Colonic mucosa (tissue), 4 donors: ENCODE measurements at regions not wholly inside any gene's neighbourhood (a gene's known extent, or its start where the extent isn't known, plus 50 kb on each side); places are given as distances from the start of the nearest gene placed in this dataset.
"Not testable (repeated sequence)": the region's sequence is repeated elsewhere in the genome, so short reads cannot be mapped to it uniquely, and the experiment has no call there.

Source experiments
- DNase-seq: peaks from one replicate; pipeline ENCODE4 v3.0.0-alpha.2; 2020
- H3K27ac ChIP-seq: fragments of 200-600 bp; one replicate; pipeline ENCODE4 v1.8.0; 2021
- H3K27me3 ChIP-seq: fragments of 200-600 bp; one replicate; pipeline ENCODE4 v1.8.0; 2021
- H3K36me3 ChIP-seq: fragments of 200-600 bp; one replicate; pipeline ENCODE4 v1.8.0; 2021
- H3K4me1 ChIP-seq: fragments of 200-600 bp; one replicate; pipeline ENCODE4 v1.8.0; 2021; ENCODE audit warnings: mild to moderate bottlenecking
- H3K4me3 ChIP-seq: fragments of 200-600 bp; one replicate; pipeline ENCODE4 v1.8.0; 2021
- H3K9ac ChIP-seq, 2 donors: one replicate each; pipeline ENCODE4 v1.7.0; 2013; ENCODE audit warnings: control low read depth in 2 of 2, low read depth in 2 of 2, low read length in 2 of 2
- H3K9me3 ChIP-seq: fragments of 200-600 bp; one replicate; pipeline ENCODE4 v1.8.0; 2021
- CTCF ChIP-seq: fragments of 200-600 bp; IDR thresholded peaks from one replicate; pipeline ENCODE4 v1.8.0; 2022; ENCODE audit warnings: antibody characterized with exemption, mild to moderate bottlenecking
- intact Hi-C: fragments of 100-400 bp; cut with DNase I; formaldehyde crosslinking; loops from one replicate; pipeline ENCODE4 v1.14.1; 2022
- donor health status: healthy.
- donor health status: DM: no; HTN: no; CAD: no.
- donor health status: DM: no; HTN: no; CAD: no.

- H3K4me1 ChIP-seq: no peaks in the 10 kb centered on the region
- no peak overlapping the region for H3K9ac ChIP-seq
- TF ChIP-seq CTCF: no peak
- no peak overlapping the region for H3K27ac ChIP-seq
- H3K9me3 ChIP-seq: no peaks in the 10 kb centered on the region
- no peak overlapping the region for H3K4me3 ChIP-seq
- no peaks in the 10 kb centered on the region for H3K36me3 ChIP-seq
- no peak for DNase-seq
- intact Hi-C loops: no loop called here
- no peaks in the 10 kb centered on the region for H3K27me3 ChIP-seq
Observed at GRCh38 chr14:30193101-30193500, 265.5 kb upstream of the PRKD1 start.

- DNase-seq: no peak
- Histone ChIP-seq H3K9me3 (no peaks in the 10 kb centered on the region), H3K4me3 (no peak overlapping the region), H3K27me3 (no peaks in the 10 kb centered on the region), H3K36me3 (no peaks in the 10 kb centered on the region), H3K4me1 (no peaks in the 10 kb centered on the region), H3K27ac (no peak overlapping the region), H3K9ac (no peak overlapping the region)
- intact Hi-C loops: no loop called here
- TF ChIP-seq CTCF: no peak
Observed at GRCh38 chr14:30193845-30194501, 266.3 kb upstream of the PRKD1 start.

GRCh38 chr14:30194741-30195148 lies 267.1 kb upstream of the PRKD1 start:
- no peak for DNase-seq
- TF ChIP-seq CTCF: no peak
- no peaks in the 10 kb centered on the region for H3K27me3 ChIP-seq
- no peak overlapping the region for H3K9ac ChIP-seq
- H3K9me3 ChIP-seq: no peaks in the 10 kb centered on the region
- no peak overlapping the region for H3K27ac ChIP-seq
- intact Hi-C loops: no loop called here
- H3K4me3 ChIP-seq: no peak overlapping the region
- H3K4me1 ChIP-seq: no peaks in the 10 kb centered on the region
- H3K36me3 ChIP-seq: no peaks in the 10 kb centered on the region

GRCh38 chr14:30195941-30196340 lies 268.3 kb upstream of the PRKD1 start:
- H3K9ac ChIP-seq: no peak overlapping the region
- TF ChIP-seq CTCF: no peak
- no peaks in the 10 kb centered on the region for H3K4me1 ChIP-seq
- H3K4me3 ChIP-seq: no peak overlapping the region
- H3K9me3 ChIP-seq: no peaks in the 10 kb centered on the region
- H3K36me3 ChIP-seq: no peaks in the 10 kb centered on the region
- DNase-seq: no peak
- no peaks in the 10 kb centered on the region for H3K27me3 ChIP-seq
- H3K27ac ChIP-seq: no peak overlapping the region
- intact Hi-C loops: no loop called here

GRCh38 chr14:30196861-30197260 lies 269.2 kb upstream of the PRKD1 start:
- Histone ChIP-seq H3K27me3 (no peaks in the 10 kb centered on the region), H3K9me3 (no peaks in the 10 kb centered on the region), H3K36me3 (no peaks in the 10 kb centered on the region), H3K4me1 (no peaks in the 10 kb centered on the region), H3K27ac (no peak overlapping the region), H3K4me3 (no peak overlapping the region), H3K9ac (no peak overlapping the region)
- intact Hi-C loops: no loop called here
- TF ChIP-seq CTCF: no peak
- DNase-seq: no peak

GRCh38 chr14:30198720-30199119 lies 271.1 kb upstream of the PRKD1 start:
- intact Hi-C loops, H3K27me3 ChIP-seq, DNase-seq, H3K4me1 ChIP-seq, H3K27ac ChIP-seq, H3K4me3 ChIP-seq, H3K36me3 ChIP-seq, H3K9me3 ChIP-seq, H3K9ac ChIP-seq: not testable (repeated sequence)
